Parathyroid adenoma (tissue), 2 donors: ENCODE measurements at regions not wholly inside any gene's neighbourhood (a gene's known extent, or its start where the extent isn't known, plus 50 kb on each side); places are given as distances from the start of the nearest gene placed in this dataset.

Experiments
- H2AFZ ChIP-seq: fragments of 300-600 bp; sonication (generic); one replicate; pipeline ENCODE4 v1.7.0; 2017; ENCODE audit warnings: antibody characterized with exemption, mild to moderate bottlenecking
- H3K27ac ChIP-seq: fragments of 300-600 bp; sonication (generic); one replicate; pipeline ENCODE4 v1.7.0; 2017
- H3K27me3 ChIP-seq: fragments of 300-600 bp; sonication (generic); one replicate; pipeline ENCODE4 v1.7.0; 2017; ENCODE audit warnings: low read length; ENCODE audit not compliant: control insufficient read depth, insufficient read depth
- H3K36me3 ChIP-seq: fragments of 300-600 bp; sonication (generic); one replicate; pipeline ENCODE4 v1.7.0; 2017; ENCODE audit warnings: low read length; ENCODE audit not compliant: control insufficient read depth, insufficient read depth
- H3K4me1 ChIP-seq: fragments of 300-600 bp; sonication (generic); one replicate; pipeline ENCODE4 v1.7.0; 2017; ENCODE audit warnings: control low read depth
- H3K4me2 ChIP-seq: fragments of 300-600 bp; sonication (generic); one replicate; pipeline ENCODE4 v1.7.0; 2017; ENCODE audit warnings: low read length
- H3K4me3 ChIP-seq: fragments of 300-600 bp; sonication (generic); one replicate; pipeline ENCODE4 v1.7.0; 2017; ENCODE audit warnings: low read depth, low read length
- H3K79me2 ChIP-seq: fragments of 300-600 bp; sonication (generic); one replicate; pipeline ENCODE4 v1.7.0; 2017; ENCODE audit warnings: control low read depth
- H3K9ac ChIP-seq: fragments of 300-600 bp; sonication (generic); one replicate; pipeline ENCODE4 v1.7.0; 2017; ENCODE audit warnings: mild to moderate bottlenecking
- H3K9me3 ChIP-seq: fragments of 300-600 bp; sonication (generic); one replicate; pipeline ENCODE4 v1.7.0; 2017; ENCODE audit warnings: low read length; ENCODE audit not compliant: control insufficient read depth
- TF ChIP-seq, protein P1 (sequence below): fragments of 300-600 bp; sonication (generic); IDR thresholded peaks from one replicate; pipeline ENCODE4 v1.7.0; 2017; ENCODE audit warnings: antibody characterized with exemption, mild to moderate bottlenecking
- donor health status: primary hyperparathyroidism.

DNA sequence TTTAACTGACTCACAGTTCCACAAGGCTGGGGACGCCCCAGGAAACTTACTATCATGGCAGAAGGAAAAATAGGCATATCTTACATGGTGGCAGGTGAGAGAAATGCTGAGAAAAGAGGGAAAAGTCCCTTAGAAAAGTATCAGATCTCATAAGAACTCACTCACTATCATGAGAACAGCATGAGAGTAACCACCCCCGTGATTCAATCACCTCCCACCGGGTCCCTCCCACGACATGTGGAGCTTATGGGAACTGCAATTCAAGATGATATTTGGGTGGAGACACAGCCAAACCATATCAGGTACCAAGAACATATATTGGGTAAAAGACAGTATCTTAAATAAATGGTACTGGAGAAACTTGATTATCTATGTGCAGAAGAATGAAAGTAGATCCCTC, 100.3 kb upstream of the FAR2 start:
- H2AFZ ChIP-seq: no peak overlapping the region
- H3K4me2 ChIP-seq: no peak overlapping the region
- H3K9me3 ChIP-seq: no peaks in the 10 kb centered on the region
- H3K79me2 ChIP-seq: no peaks in the 10 kb centered on the region
- no peaks in the 10 kb centered on the region for H3K36me3 ChIP-seq
- TF ChIP-seq, protein P1, sequence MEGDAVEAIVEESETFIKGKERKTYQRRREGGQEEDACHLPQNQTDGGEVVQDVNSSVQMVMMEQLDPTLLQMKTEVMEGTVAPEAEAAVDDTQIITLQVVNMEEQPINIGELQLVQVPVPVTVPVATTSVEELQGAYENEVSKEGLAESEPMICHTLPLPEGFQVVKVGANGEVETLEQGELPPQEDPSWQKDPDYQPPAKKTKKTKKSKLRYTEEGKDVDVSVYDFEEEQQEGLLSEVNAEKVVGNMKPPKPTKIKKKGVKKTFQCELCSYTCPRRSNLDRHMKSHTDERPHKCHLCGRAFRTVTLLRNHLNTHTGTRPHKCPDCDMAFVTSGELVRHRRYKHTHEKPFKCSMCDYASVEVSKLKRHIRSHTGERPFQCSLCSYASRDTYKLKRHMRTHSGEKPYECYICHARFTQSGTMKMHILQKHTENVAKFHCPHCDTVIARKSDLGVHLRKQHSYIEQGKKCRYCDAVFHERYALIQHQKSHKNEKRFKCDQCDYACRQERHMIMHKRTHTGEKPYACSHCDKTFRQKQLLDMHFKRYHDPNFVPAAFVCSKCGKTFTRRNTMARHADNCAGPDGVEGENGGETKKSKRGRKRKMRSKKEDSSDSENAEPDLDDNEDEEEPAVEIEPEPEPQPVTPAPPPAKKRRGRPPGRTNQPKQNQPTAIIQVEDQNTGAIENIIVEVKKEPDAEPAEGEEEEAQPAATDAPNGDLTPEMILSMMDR: no peak
- H3K27ac ChIP-seq: no peak overlapping the region
- H3K9ac ChIP-seq: no peak overlapping the region
- no peaks in the 10 kb centered on the region for H3K27me3 ChIP-seq
- no peak overlapping the region for H3K4me3 ChIP-seq
- H3K4me1 ChIP-seq: no peaks in the 10 kb centered on the region

DNA sequence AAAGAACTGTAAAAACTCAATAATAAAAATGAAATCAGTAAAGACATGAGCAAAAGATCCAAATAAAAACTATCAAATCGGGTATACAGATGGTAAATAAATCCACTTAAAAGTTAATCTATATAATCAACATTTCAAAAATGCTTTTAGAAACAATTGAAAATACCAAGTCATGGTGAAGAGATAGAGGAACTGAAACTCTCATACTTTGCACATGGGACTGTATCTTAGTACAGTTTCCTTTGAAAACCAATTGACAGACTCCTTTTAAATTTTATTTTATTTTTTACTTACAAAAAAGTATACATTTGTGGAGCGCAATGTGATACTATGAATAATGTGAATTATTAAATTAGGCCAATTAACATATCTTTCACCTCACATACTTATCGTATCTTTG, 98.6 kb upstream of the FAR2 start:
- H3K4me3 ChIP-seq: no peak overlapping the region
- H3K79me2 ChIP-seq: no peaks in the 10 kb centered on the region
- no peak overlapping the region for H3K27ac ChIP-seq
- H3K9ac ChIP-seq: no peak overlapping the region
- H3K9me3 ChIP-seq: no peaks in the 10 kb centered on the region
- no peak overlapping the region for H3K4me2 ChIP-seq
- H2AFZ ChIP-seq: no peak overlapping the region
- no peaks in the 10 kb centered on the region for H3K27me3 ChIP-seq
- H3K4me1 ChIP-seq: no peaks in the 10 kb centered on the region
- TF ChIP-seq, protein P1: no peak
- no peaks in the 10 kb centered on the region for H3K36me3 ChIP-seq

DNA sequence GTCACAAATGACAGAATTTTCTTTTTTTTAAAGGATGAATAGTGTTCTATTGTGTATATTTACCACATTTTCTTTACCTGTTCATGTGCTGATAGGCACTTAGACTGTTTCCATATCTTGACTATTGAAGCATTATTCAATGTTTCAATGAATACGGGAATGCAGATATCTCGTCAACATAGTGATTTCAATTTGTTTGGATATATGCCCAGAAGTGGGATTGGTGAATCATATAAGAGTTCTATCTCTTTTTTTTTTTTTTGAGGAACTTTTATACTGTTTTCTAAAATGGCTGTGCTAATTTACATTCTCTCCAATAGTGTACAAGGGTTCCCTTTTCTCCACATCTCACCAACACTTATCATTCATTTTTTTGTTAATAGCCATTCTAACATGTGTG, 97.9 kb upstream of the FAR2 start:
- no peaks in the 10 kb centered on the region for H3K36me3 ChIP-seq
- H3K4me3 ChIP-seq: no peak overlapping the region
- H3K27me3 ChIP-seq: no peaks in the 10 kb centered on the region
- no peak overlapping the region for H3K4me2 ChIP-seq
- TF ChIP-seq, protein P1: no peak
- H3K4me1 ChIP-seq: no peaks in the 10 kb centered on the region
- no peak overlapping the region for H2AFZ ChIP-seq
- H3K79me2 ChIP-seq: no peaks in the 10 kb centered on the region
- no peak overlapping the region for H3K9ac ChIP-seq
- no peaks in the 10 kb centered on the region for H3K9me3 ChIP-seq
- no peak overlapping the region for H3K27ac ChIP-seq

DNA sequence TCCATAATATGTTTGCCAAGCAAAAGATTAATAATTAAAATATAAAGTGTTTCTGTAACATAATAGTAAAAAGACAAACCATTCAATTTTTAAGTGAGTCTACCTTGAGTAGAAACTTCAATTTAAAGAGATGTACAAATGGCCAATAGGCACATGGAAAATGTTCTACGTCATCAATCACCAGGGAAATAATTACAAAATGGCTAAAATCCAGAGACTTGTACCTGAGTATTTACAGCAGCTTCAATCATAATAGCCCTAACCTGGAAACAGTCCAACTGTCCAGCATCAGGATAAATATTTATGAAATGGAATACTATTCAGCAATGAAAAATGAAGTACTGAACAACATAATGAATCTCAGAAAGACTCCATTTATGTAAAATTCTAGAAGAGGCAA, 95.5 kb upstream of the FAR2 start:
- Histone ChIP-seq H3K4me3 (no peak overlapping the region), H3K27me3 (no peaks in the 10 kb centered on the region), H3K9ac (no peak overlapping the region), H3K9me3 (no peaks in the 10 kb centered on the region), H2AFZ (no peak overlapping the region), H3K36me3 (no peaks in the 10 kb centered on the region), H3K27ac (no peak overlapping the region), H3K79me2 (no peaks in the 10 kb centered on the region), H3K4me1 (no peaks in the 10 kb centered on the region), H3K4me2 (no peak overlapping the region)
- TF ChIP-seq, protein P1: no peak

DNA sequence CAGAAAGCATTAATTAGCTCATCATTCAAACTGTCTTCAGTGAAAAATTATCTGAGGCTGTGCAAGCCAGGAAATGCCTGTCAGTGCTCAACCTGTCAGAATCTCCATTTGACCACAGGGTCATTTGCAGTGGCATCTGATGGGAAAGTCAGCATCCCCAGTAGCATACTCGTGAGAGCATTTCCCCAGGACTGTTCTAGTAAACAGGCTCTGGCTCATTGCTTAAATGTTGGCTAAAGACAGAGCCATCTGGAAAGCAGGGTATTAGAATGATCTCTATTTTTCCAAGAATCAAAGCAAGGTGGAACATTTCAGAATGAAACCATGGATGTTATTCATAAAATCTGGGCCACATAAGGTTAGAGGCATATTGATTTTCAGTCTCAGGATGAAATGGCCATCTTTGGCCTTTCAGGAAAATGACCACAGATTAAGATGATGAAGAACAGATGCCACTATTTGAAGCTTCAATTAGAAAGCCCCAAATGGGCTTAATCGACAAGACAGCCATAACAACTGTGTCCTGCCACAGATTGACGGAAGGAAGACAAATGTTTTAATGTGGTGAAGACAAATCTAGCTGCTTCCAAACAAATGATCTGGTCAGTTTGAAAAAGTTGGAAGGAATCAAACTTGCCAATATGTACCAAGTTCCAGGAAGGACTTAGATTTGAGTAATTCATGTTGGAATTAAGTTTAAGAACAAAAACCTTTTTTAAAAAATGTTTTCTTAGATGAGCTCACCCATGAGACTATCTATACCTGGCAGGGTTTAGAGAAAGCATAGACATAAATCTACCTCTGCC, 94.0 kb upstream of the FAR2 start:
- Histone ChIP-seq H3K4me3 (no peak overlapping the region), H3K27ac (no peak overlapping the region), H3K9ac (no peak overlapping the region), H3K36me3 (no peaks in the 10 kb centered on the region), H3K4me2 (no peak overlapping the region), H3K79me2 (no peaks in the 10 kb centered on the region), H2AFZ (no peak overlapping the region), H3K27me3 (no peaks in the 10 kb centered on the region), H3K9me3 (no peaks in the 10 kb centered on the region), H3K4me1 (no peaks in the 10 kb centered on the region)
- TF ChIP-seq, protein P1: no peak
